H1 (cell line): ENCODE measurements at regions not wholly inside any gene's neighbourhood (a gene's known extent, or its start where the extent isn't known, plus 50 kb on each side); places are given as distances from the start of the nearest gene placed in this dataset.

Experiments
- CTCF ChIA-PET: fragments of 300-600 bp; sonication (Branson Sonifier 250); formaldehyde crosslinking; loops from one replicate; lab custom pipeline; 2021; ENCODE audit not compliant: partially characterized antibody; lab: Charles Lee
- POLR2A ChIA-PET: fragments of 300-600 bp; sonication (Branson Sonifier 250); formaldehyde crosslinking; loops from one replicate; lab custom pipeline; 2021; ENCODE audit warnings: inconsistent platforms; ENCODE audit not compliant: partially characterized antibody; lab: Charles Lee
- DNase-seq, 2 experiments: peaks; one replicate each; pipeline versions ENCODE4 v3.0.0 to v3.0.0-alpha.2; 2010 to 2022; ENCODE audit warnings: low spot score in 2 of 2, low read depth in 1 of 2, mixed read lengths in 1 of 2
- FAIRE-seq: peaks from 2 replicates; lab custom pipeline; 2011; peaks lifted over from hg19 to GRCh38; lab: Jason Lieb, UNC
- H2AFZ ChIP-seq: 2 replicates; pipeline ENCODE4 v1.8.1; 2012; ENCODE audit warnings: low read length, inconsistent platforms
- H2AK5ac ChIP-seq: 2 replicates; pipeline ENCODE4 v1.6.1; 2013; ENCODE audit warnings: low read depth, low read length
- H2BK120ac ChIP-seq: replicated peaks from 2 replicates; pipeline ENCODE3; 2013; ENCODE audit warnings: low read depth, low read length, inconsistent platforms
- H2BK12ac ChIP-seq: 2 replicates; pipeline ENCODE4 v1.6.1; 2013; ENCODE audit warnings: low read depth, low read length
- H2BK15ac ChIP-seq: 2 replicates; pipeline ENCODE4 v1.6.1; 2013; ENCODE audit warnings: low read length
- H2BK20ac ChIP-seq: 2 replicates; pipeline ENCODE4 v1.6.1; 2013; ENCODE audit warnings: low read length
- H2BK5ac ChIP-seq: 2 replicates; pipeline ENCODE4 v1.6.1; 2013; ENCODE audit warnings: low read depth, low read length
- H3K14ac ChIP-seq: 2 replicates; pipeline ENCODE4 v1.6.1; 2013; ENCODE audit warnings: inconsistent platforms; ENCODE audit not compliant: insufficient read length
- H3K18ac ChIP-seq: 2 replicates; pipeline ENCODE4 v1.6.1; 2013; ENCODE audit warnings: low read length; ENCODE audit errors: extremely low read depth
- H3K23ac ChIP-seq: 2 replicates; pipeline ENCODE4 v1.6.1; 2013; ENCODE audit warnings: inconsistent platforms; ENCODE audit not compliant: insufficient read length
- H3K23me2 ChIP-seq: 2 replicates; pipeline ENCODE4 v1.6.1; 2013; ENCODE audit warnings: low read depth, low read length
- H3K27ac ChIP-seq: 2 replicates; pipeline ENCODE4 v1.6.1; 2011; ENCODE audit warnings: low read depth, low read length, inconsistent platforms
- H3K27me3 ChIP-seq, 4 experiments: replicated peaks in 1 of 4; 1 replicate in 1 of 4; 2 replicates in 3 of 4; pipeline versions ENCODE4 v1.6.1 to v1.8.1; 2011 to 2013; ENCODE audit warnings: low read length in 3 of 4, mild to moderate bottlenecking in 3 of 4, inconsistent platforms in 2 of 4, mixed read lengths in 2 of 4, moderate library complexity in 1 of 4; ENCODE audit not compliant: control insufficient read depth in 3 of 4, insufficient read depth in 3 of 4; ENCODE audit errors: extremely low read depth in 1 of 4
- H3K36me3 ChIP-seq, 4 experiments: 2 replicates each; pipeline versions ENCODE4 v1.6.1 to v1.8.1; 2011 to 2013; ENCODE audit warnings: mild to moderate bottlenecking in 4 of 4, low read length in 3 of 4, moderate library complexity in 2 of 4, control low read depth in 1 of 4, inconsistent platforms in 1 of 4; ENCODE audit not compliant: insufficient read depth in 4 of 4, control insufficient read depth in 2 of 4
- H3K4ac ChIP-seq: replicated peaks from 2 replicates; pipeline ENCODE3; 2013; ENCODE audit warnings: low read length, low read depth, mixed read lengths, inconsistent platforms; ENCODE audit not compliant: insufficient read length
- H3K4me1 ChIP-seq, 4 experiments: replicated peaks in 1 of 4; 1 replicate in 1 of 4; 2 replicates in 3 of 4; pipeline versions ENCODE4 v1.6.1 to v1.8.1; 2011 to 2013; ENCODE audit warnings: low read length in 3 of 4, inconsistent platforms in 2 of 4, mixed read lengths in 1 of 4; ENCODE audit not compliant: insufficient read depth in 4 of 4, control insufficient read depth in 3 of 4
- H3K4me2 ChIP-seq, 2 experiments: 2 replicates each; pipeline versions ENCODE4 v1.6.1 to v1.8.1; 2011 to 2013; ENCODE audit warnings: low read depth in 2 of 2, low read length in 2 of 2, control low read depth in 1 of 2, inconsistent platforms in 1 of 2, mild to moderate bottlenecking in 1 of 2; ENCODE audit not compliant: insufficient read depth in 1 of 2
- H3K4me3 ChIP-seq, 4 experiments: fragments of 200-600, 300-600 bp in 1 of 4; sonication (generic), shearing (Covaris generic), sonication (Bioruptor Twin) in 1 of 4; 2 replicates each; pipeline versions ENCODE4 v1.5.1 to v1.8.1; 2011 to 2016; ENCODE audit warnings: low read length in 4 of 4, low read depth in 3 of 4, control low read depth in 2 of 4, inconsistent platforms in 2 of 4, mild to moderate bottlenecking in 2 of 4, mixed read lengths in 1 of 4, moderate library complexity in 1 of 4; ENCODE audit not compliant: insufficient read depth in 2 of 4; ENCODE audit errors: extremely low read depth in 1 of 4
- H3K56ac ChIP-seq: replicated peaks from 2 replicates; pipeline ENCODE3; 2013; ENCODE audit warnings: low read depth, mild to moderate bottlenecking, mixed read lengths, low read length, inconsistent platforms; ENCODE audit not compliant: insufficient read length
- H3K79me1 ChIP-seq: 2 replicates; pipeline ENCODE4 v1.6.1; 2013; ENCODE audit warnings: low read depth, low read length, control low read depth
- H3K79me2 ChIP-seq, 2 experiments: 2 replicates each; pipeline versions ENCODE4 v1.6.1 to v1.8.1; 2012 to 2013; ENCODE audit warnings: low read length in 2 of 2, mild to moderate bottlenecking in 2 of 2, inconsistent platforms in 1 of 2; ENCODE audit not compliant: insufficient read depth in 2 of 2, control insufficient read depth in 1 of 2
- H3K9ac ChIP-seq, 4 experiments: replicated peaks in 1 of 4; 1 replicate in 1 of 4; 2 replicates in 3 of 4; pipeline versions ENCODE4 v1.6.1 to v1.8.1; 2011 to 2013; ENCODE audit warnings: low read depth in 3 of 4, low read length in 3 of 4, control low read depth in 2 of 4, mild to moderate bottlenecking in 2 of 4, moderate library complexity in 2 of 4, inconsistent platforms in 1 of 4; ENCODE audit errors: extremely low read depth in 1 of 4
- H3K9me3 ChIP-seq, 2 experiments: 2 replicates each; pipeline versions ENCODE4 v1.6.1 to v1.8.1; 2012 to 2013; ENCODE audit warnings: mild to moderate bottlenecking in 2 of 2, moderate library complexity in 2 of 2, control low read depth in 1 of 2, inconsistent platforms in 1 of 2, low read depth in 1 of 2, low read length in 1 of 2, mixed read lengths in 1 of 2; ENCODE audit not compliant: insufficient read depth in 2 of 2
- H4K20me1 ChIP-seq, 2 experiments: replicated peaks in 1 of 2; 2 replicates each; pipeline versions ENCODE3 to v1.8.1; 2011 to 2013; ENCODE audit warnings: inconsistent platforms in 2 of 2, low read length in 2 of 2, mild to moderate bottlenecking in 1 of 2; ENCODE audit not compliant: insufficient read depth in 2 of 2, control insufficient read depth in 1 of 2
- H4K5ac ChIP-seq: 2 replicates; pipeline ENCODE4 v1.6.1; 2013; ENCODE audit warnings: low read length, low read depth, mixed read lengths, inconsistent platforms; ENCODE audit not compliant: insufficient read length
- H4K8ac ChIP-seq: 2 replicates; pipeline ENCODE4 v1.8.0; 2013; ENCODE audit warnings: mild to moderate bottlenecking, moderate library complexity, low read length, inconsistent platforms; ENCODE audit not compliant: insufficient read depth; ENCODE audit errors: extremely low read depth
- H4K91ac ChIP-seq: replicated peaks from 2 replicates; pipeline ENCODE3; 2013; ENCODE audit warnings: low read length, mixed read lengths, inconsistent platforms; ENCODE audit not compliant: insufficient read length
- ASH2L ChIP-seq: fragments of 200-600, 300-600 bp; sonication (generic); IDR thresholded peaks from one replicate; pipeline ENCODE4 v1.7.1; 2017; ENCODE audit warnings: low read length
- CHD1 ChIP-seq: IDR thresholded peaks from 2 replicates; pipeline ENCODE4 v1.6.1; 2012; ENCODE audit warnings: low read depth, low read length, improper control_type of control experiment
- FOSL1 ChIP-seq: IDR thresholded peaks from 2 replicates; pipeline ENCODE4 v1.6.1; 2011; ENCODE audit warnings: mild to moderate bottlenecking, low read depth, low read length, moderate library complexity; ENCODE audit not compliant: insufficient read depth
- POU5F1 ChIP-seq: IDR thresholded peaks from 2 replicates; pipeline ENCODE4 v1.6.1; 2011; ENCODE audit warnings: low read depth, mild to moderate bottlenecking, low read length, moderate library complexity
- RNF2 ChIP-seq: fragments of 200-900, 300-1000 bp; sonication (generic); IDR thresholded peaks from 2 replicates; pipeline ENCODE4 v1.7.1; 2016; ENCODE audit warnings: borderline replicate concordance, low read depth, mild to moderate bottlenecking, antibody characterized with exemption, low read length; ENCODE audit not compliant: poor library complexity, severe bottlenecking; ENCODE audit errors: missing control alignments
- SAP30 ChIP-seq: fragments of 300-600 bp; sonication (generic); IDR thresholded peaks from 2 replicates; pipeline ENCODE4 v1.7.1; 2012; ENCODE audit warnings: low read length, moderate library complexity, mild to moderate bottlenecking, inconsistent platforms; ENCODE audit not compliant: insufficient read depth, insufficient replicate concordance
- SP2 ChIP-seq: IDR thresholded peaks from 2 replicates; pipeline ENCODE4 v1.6.1; 2012; ENCODE audit warnings: mild to moderate bottlenecking, low read length, inconsistent platforms
- SRF ChIP-seq: IDR thresholded peaks from 2 replicates; pipeline ENCODE4 v1.6.1; 2011; ENCODE audit warnings: mild to moderate bottlenecking, low read depth, low read length, moderate library complexity
- TEAD4 ChIP-seq: IDR thresholded peaks from 2 replicates; pipeline ENCODE4 v1.6.1; 2012; ENCODE audit warnings: low read depth, low read length, inconsistent platforms, mixed read lengths
- WGBS, 2 experiments: shearing (Covaris generic) in 1 of 2; methylation state at CpG; one replicate each; pipeline versions ENCODE4 v1.1.6 to v1.1.7; 2013 to 2015; ENCODE audit warnings: low lambda C conversion rate in 2 of 2, mixed read lengths in 2 of 2, inconsistent platforms in 1 of 2, low coverage in 1 of 2, missing lambda C conversion rate in 1 of 2; ENCODE audit not compliant: insufficient replicate concordance in 2 of 2, insufficient coverage in 1 of 2, insufficient read length in 1 of 2; ENCODE audit errors: extremely low coverage in 1 of 2, missing lambda C conversion rate in 1 of 2; 5-methylcytosine and 5-hydroxymethylcytosine counted together

GRCh38 chr5:142428036-142428772 is 103.4 kb upstream of the SPRY4 start:
- WGBS, 2 experiments = 92% methylated on average over 7 of the region's 7 CpGs; no CpG with 5 or more reads in 1 of the 2 experiments
- H2AK5ac ChIP-seq = peak overlapping the region; percentile 54; the same call in 1 of the 2 replicates
- CTCF ChIA-PET = interaction anchor here (1.1 to 1.5 kb wide), 5 partner anchors 10 to 122 kb away, joined by 3 to 6 read pairs (median 3); no protein-coding TSS in a partner anchor
- no peak overlapping the region for H2AFZ ChIP-seq
- H3K36me3 ChIP-seq = no peaks in the 10 kb centered on the region
- peak overlapping the region; percentile 18 for H4K91ac ChIP-seq
- H2BK15ac ChIP-seq = no peak overlapping the region
- no peaks in the 10 kb centered on the region for H3K23me2 ChIP-seq
- H3K79me2 ChIP-seq = no peaks in the 10 kb centered on the region
- H2BK20ac ChIP-seq = peak overlapping the region; percentile 13; the same call in 1 of the 2 replicates
- POLR2A ChIA-PET = interaction anchor here (1.5 kb wide), 1 partner anchor 102 kb away, joined by 4 read pairs; no protein-coding TSS in a partner anchor
- no peak for TF ChIP-seq RNF2
- TF ChIP-seq FOSL1 = no peak
- TF ChIP-seq TEAD4 = no peak
- TF ChIP-seq CHD1 = no peak
- TF ChIP-seq ASH2L = no peak
- no peak for TF ChIP-seq SP2
- TF ChIP-seq SRF = no peak
- no peak for TF ChIP-seq SAP30
- no peak for TF ChIP-seq POU5F1
- TF ChIP-seq, all 59 proteins: peak for 0
- peaks cover 0 to 2% (median 0%) of the 10 kb centered on the region in 4 experiments; a peak in 1 of 7 replicates for H3K27me3 ChIP-seq
- H3K27ac ChIP-seq = no peak overlapping the region
- no peak overlapping the region for H2BK5ac ChIP-seq
- no peak overlapping the region for H4K5ac ChIP-seq
- no peak overlapping the region for H3K4me3 ChIP-seq
- no peak overlapping the region for H3K56ac ChIP-seq
- H3K4me1 ChIP-seq = peaks cover 3 to 11% (median 7%) of the 10 kb centered on the region in 4 experiments
- no peak overlapping the region for H3K9ac ChIP-seq
- no peak overlapping the region for H3K14ac ChIP-seq
- H4K20me1 ChIP-seq = no peaks in the 10 kb centered on the region
- DNase-seq = no peak
- H3K79me1 ChIP-seq = no peaks in the 10 kb centered on the region
- no peak overlapping the region for H3K4me2 ChIP-seq
- no peak overlapping the region for H4K8ac ChIP-seq
- no peaks in the 10 kb centered on the region for H3K9me3 ChIP-seq
- H3K4ac ChIP-seq = no peak overlapping the region
- FAIRE-seq = no peak
- no peak overlapping the region for H2BK12ac ChIP-seq
- H2BK120ac ChIP-seq = no peak overlapping the region
- no peak overlapping the region for H3K23ac ChIP-seq
- H3K18ac ChIP-seq = no peak overlapping the region
